ENCODE measurements at regions not wholly inside any gene's neighbourhood (a gene's known extent, or its start where the extent isn't known, plus 50 kb on each side); places are given as distances from the start of the nearest gene placed in this dataset.

GRCh38 chr9:104988539-104988938, 60.6 kb upstream of the ABCA1 start:
- Histone ChIP-seq H3K9me1 (ENCODE audit: control insufficient read depth, insufficient read depth, low read length) (no peaks in the 10 kb centered on the region), H3K79me2 (ENCODE audit: control insufficient read depth, insufficient read depth, low read length) (no peaks in the 10 kb centered on the region), H2AFZ (ENCODE audit: low read depth, low read length) (no peak overlapping the region), H3K4me1 (replicated peaks in 1 of 2; ENCODE audit: control insufficient read depth in 2 of 2, insufficient read depth in 2 of 2, low read length in 2 of 2) (peaks cover 10 to 14% of the 10 kb centered on the region in 2 experiments), H3K36me3 (ENCODE audit: control insufficient read depth, insufficient read depth, low read length) (no peaks in the 10 kb centered on the region), H3K27me3 (ENCODE audit: control insufficient read depth in 2 of 2, insufficient read depth in 2 of 2, low read length in 2 of 2) (peaks cover 0 to 4% of the 10 kb centered on the region in 2 experiments; a peak in 1 of 5 replicates), H3K9ac (ENCODE audit: insufficient read depth in 1 of 2, low read depth in 2 of 2, low read length in 2 of 2) (no peak overlapping the region), H3K4me3 (no peak overlapping the region), H3K9me3 (replicated peaks; ENCODE audit: control insufficient read depth, insufficient read depth, low read depth, low read length) (no peaks in the 10 kb centered on the region), H3K27ac (ENCODE audit: extremely low read depth, low read depth, low read length) (no peak overlapping the region), H4K20me1 (replicated peaks; ENCODE audit: control insufficient read depth, insufficient read depth, low read length) (no peaks in the 10 kb centered on the region), H3K4me2 (ENCODE audit: insufficient read depth, low read length) (no peak overlapping the region)
- DNase-seq (ENCODE audit: extremely low read depth in 1 of 4, low spot score in 3 of 4) = no peak
- FAIRE-seq = no peak
- BruUV-seq (replicated peaks) = no TSS peak
- ChIA-PET CTCF (ENCODE audit: low intra/inter-chr PET ratio) (no interaction called here), POLR2A (no interaction called here)
- in situ Hi-C loops (cut with MboI) (no loop called here), intact Hi-C loops (cut with micrococcal nuclease) (no loop called here)
- 5% methylated on average over 2 of the region's 2 CpGs for WGBS (ENCODE audit: insufficient coverage, low coverage, missing lambda C conversion rate)
- ATAC-seq = no peak
- TF ChIP-seq NONO (IDR thresholded peaks at IDR 0.05; ENCODE audit: low read depth in 2 of 2, low read length in 1 of 2) = no peak
- no peak for TF ChIP-seq ARID3B (CRISPR knock-in tag; IDR thresholded peaks at IDR 0.05; ENCODE audit: borderline replicate concordance)
- TF ChIP-seq ZNF695 (CRISPR knock-in tag; IDR thresholded peaks at IDR 0.05) = no peak
- no peak for TF ChIP-seq CBX8 (IDR thresholded peaks at IDR 0.05; ENCODE audit: borderline replicate concordance, extremely low read depth, low read depth, low read length, poor library complexity, severe bottlenecking)
- TF ChIP-seq IRF2 (CRISPR knock-in tag; IDR thresholded peaks at IDR 0.05) = no peak
- TF ChIP-seq SIRT6 (IDR thresholded peaks at IDR 0.05; ENCODE audit: low read depth, low read length) = no peak
- TF ChIP-seq NKRF (IDR thresholded peaks at IDR 0.05; ENCODE audit: borderline replicate concordance) = no peak
- no peak for TF ChIP-seq SIN3A (IDR thresholded peaks at IDR 0.05; ENCODE audit: borderline replicate concordance in 2 of 2, control insufficient read depth in 1 of 2, low read depth in 2 of 2, low read length in 2 of 2)
- TF ChIP-seq ZFP91 (CRISPR knock-in tag; IDR thresholded peaks at IDR 0.05) = no peak
- TF ChIP-seq ZNF174 (CRISPR knock-in tag; IDR thresholded peaks at IDR 0.05) = no peak
- no peak for TF ChIP-seq THRAP3 (IDR thresholded peaks at IDR 0.05; ENCODE audit: borderline replicate concordance)
- no peak for TF ChIP-seq PRDM10 (IDR thresholded peaks at IDR 0.05; ENCODE audit: partially characterized antibody)
- no peak for TF ChIP-seq TRIM28 (IDR thresholded peaks at IDR 0.05)
- no peak for TF ChIP-seq NR3C1 (CRISPR knock-in tag; IDR thresholded peaks at IDR 0.05)

Data from K562 (cell line).